ENCODE measurements at regions not wholly inside any gene's neighbourhood (a gene's known extent, or its start where the extent isn't known, plus 50 kb on each side); places are given as distances from the start of the nearest gene placed in this dataset.

GRCh38 chr10:36840788-36841187 is 284.6 kb upstream of the ANKRD30A start:
- ATAC-seq = no peak
- Histone ChIP-seq H3K4me1 (ENCODE audit: low read depth) (no peaks in the 10 kb centered on the region), H3K4me3 (no peak overlapping the region), H3K9me3 (peaks cover 26% of the 10 kb centered on the region), H3K36me3 (ENCODE audit: low read depth) (no peaks in the 10 kb centered on the region)
- TF ChIP-seq, protein P1, sequence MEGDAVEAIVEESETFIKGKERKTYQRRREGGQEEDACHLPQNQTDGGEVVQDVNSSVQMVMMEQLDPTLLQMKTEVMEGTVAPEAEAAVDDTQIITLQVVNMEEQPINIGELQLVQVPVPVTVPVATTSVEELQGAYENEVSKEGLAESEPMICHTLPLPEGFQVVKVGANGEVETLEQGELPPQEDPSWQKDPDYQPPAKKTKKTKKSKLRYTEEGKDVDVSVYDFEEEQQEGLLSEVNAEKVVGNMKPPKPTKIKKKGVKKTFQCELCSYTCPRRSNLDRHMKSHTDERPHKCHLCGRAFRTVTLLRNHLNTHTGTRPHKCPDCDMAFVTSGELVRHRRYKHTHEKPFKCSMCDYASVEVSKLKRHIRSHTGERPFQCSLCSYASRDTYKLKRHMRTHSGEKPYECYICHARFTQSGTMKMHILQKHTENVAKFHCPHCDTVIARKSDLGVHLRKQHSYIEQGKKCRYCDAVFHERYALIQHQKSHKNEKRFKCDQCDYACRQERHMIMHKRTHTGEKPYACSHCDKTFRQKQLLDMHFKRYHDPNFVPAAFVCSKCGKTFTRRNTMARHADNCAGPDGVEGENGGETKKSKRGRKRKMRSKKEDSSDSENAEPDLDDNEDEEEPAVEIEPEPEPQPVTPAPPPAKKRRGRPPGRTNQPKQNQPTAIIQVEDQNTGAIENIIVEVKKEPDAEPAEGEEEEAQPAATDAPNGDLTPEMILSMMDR (IDR thresholded peaks at IDR 0.05) = no peak
- intact Hi-C loops (cut with DNase I, micrococcal nuclease) = no loop called here
- DNase-seq = no peak

- ATAC-seq = no peak
- intact Hi-C loops (cut with DNase I, micrococcal nuclease) = no loop called here
- Histone ChIP-seq H3K4me1 (ENCODE audit: low read depth) (no peaks in the 10 kb centered on the region), H3K4me3 (no peak overlapping the region), H3K9me3 (peaks cover 41% of the 10 kb centered on the region), H3K36me3 (ENCODE audit: low read depth) (no peaks in the 10 kb centered on the region)
- TF ChIP-seq, protein P1 (IDR thresholded peaks at IDR 0.05) = no peak
- DNase-seq = no peak
Measured at GRCh38 chr10:36837416-36837815, 288.0 kb upstream of the ANKRD30A start.

DNA sequence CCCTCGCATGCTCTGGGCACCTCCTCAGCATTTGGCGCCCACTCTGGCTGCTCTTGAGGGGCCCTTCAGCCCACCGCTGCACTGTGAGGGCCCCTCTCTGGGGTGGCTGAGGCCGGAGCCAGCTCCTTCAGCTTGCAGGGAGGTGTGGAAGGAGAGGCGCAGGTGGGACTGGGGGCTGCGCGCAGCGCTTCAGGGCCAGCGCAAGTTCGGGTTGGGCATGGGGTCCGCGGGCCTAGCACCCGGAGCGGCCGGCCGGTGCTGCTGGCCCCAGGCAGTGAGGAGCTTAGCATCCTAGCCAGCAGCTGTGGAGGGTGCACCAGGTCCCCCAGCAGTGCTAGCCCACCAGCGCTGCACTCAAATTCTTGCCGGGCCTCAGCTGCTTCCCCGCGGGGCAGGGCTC is 305.6 kb upstream of the ANKRD30A start:
- no peaks in the 10 kb centered on the region for H3K36me3 ChIP-seq (ENCODE audit: low read depth)
- intact Hi-C loops (cut with DNase I, micrococcal nuclease) = no loop called here
- no peaks in the 10 kb centered on the region for H3K4me1 ChIP-seq (ENCODE audit: low read depth)
- DNase-seq (no peak), ATAC-seq (no peak)
- H3K9me3 ChIP-seq = peaks cover 31% of the 10 kb centered on the region
- TF ChIP-seq, protein P1 (IDR thresholded peaks at IDR 0.05) = no peak
- H3K4me3 ChIP-seq = no peak overlapping the region

DNA sequence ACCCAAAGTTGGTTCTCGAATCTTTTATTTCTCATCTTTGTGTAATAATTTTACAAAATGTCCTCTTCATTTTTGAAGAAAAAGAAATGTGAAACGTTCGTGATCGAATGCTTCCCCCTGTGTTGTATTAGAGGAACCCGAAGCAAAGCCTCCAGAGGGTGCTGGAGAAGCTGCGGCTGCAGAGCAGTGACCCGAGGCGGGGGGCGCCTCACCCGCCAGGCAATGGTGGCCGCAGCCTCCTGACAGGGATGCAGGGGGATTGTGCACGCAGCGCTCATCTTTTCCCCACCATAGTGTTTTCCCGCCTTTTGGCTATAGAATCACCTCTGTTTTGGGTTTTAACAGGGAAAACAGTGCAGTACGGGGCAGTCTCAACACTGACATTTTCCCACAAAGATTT is 307.5 kb upstream of the ANKRD30A start:
- ATAC-seq (no peak), DNase-seq (no peak)
- intact Hi-C loops (cut with DNase I, micrococcal nuclease) = no loop called here
- TF ChIP-seq, protein P1 (IDR thresholded peaks at IDR 0.05) = no peak
- H3K9me3 ChIP-seq = peaks cover 19% of the 10 kb centered on the region
- no peaks in the 10 kb centered on the region for H3K36me3 ChIP-seq (ENCODE audit: low read depth)
- H3K4me3 ChIP-seq = no peak overlapping the region
- H3K4me1 ChIP-seq (ENCODE audit: low read depth) = no peaks in the 10 kb centered on the region

- Histone ChIP-seq H3K36me3 (ENCODE audit: low read depth) (no peaks in the 10 kb centered on the region), H3K4me3 (no peak overlapping the region), H3K9me3 (peaks cover 34% of the 10 kb centered on the region), H3K4me1 (ENCODE audit: low read depth) (no peaks in the 10 kb centered on the region)
- TF ChIP-seq, protein P1 (IDR thresholded peaks at IDR 0.05) = no peak
- intact Hi-C loops (cut with DNase I, micrococcal nuclease) = no loop called here
- ATAC-seq (no peak), DNase-seq (no peak)
Measured at GRCh38 chr10:36808625-36809362, 316.6 kb upstream of the ANKRD30A start.
